GM12864 (cell line): ENCODE measurements at regions not wholly inside any gene's neighbourhood (a gene's known extent, or its start where the extent isn't known, plus 50 kb on each side); places are given as distances from the start of the nearest gene placed in this dataset.

Source experiments
- DNase-seq: peaks from one replicate; pipeline ENCODE4 v3.0.0-alpha.2; 2011; ENCODE audit warnings: low read depth
- H3K4me3 ChIP-seq: 2 replicates; pipeline ENCODE4 v1.5.1; 2011; ENCODE audit warnings: mild to moderate bottlenecking, low read depth, low read length, control low read depth
- CTCF ChIP-seq: IDR thresholded peaks from 2 replicates; pipeline ENCODE4 v1.5.1; 2011; ENCODE audit warnings: low read depth, mild to moderate bottlenecking, moderate library complexity, low read length, control low read depth, inconsistent platforms; ENCODE audit errors: missing control alignments

GRCh38 chr10:104578671-104579070 is 62.4 kb upstream of the SORCS3 start:
- DNase-seq = no peak
- no peak overlapping the region for H3K4me3 ChIP-seq
- no peak for TF ChIP-seq CTCF

- H3K4me3 ChIP-seq = no peak overlapping the region
- TF ChIP-seq CTCF = no peak
- no peak for DNase-seq
Observed at GRCh38 chr10:104579136-104579535, 62.0 kb upstream of the SORCS3 start.

- H3K4me3 ChIP-seq = no peak overlapping the region
- no peak for DNase-seq
- TF ChIP-seq CTCF = no peak
Observed at GRCh38 chr10:104580321-104580720, 60.8 kb upstream of the SORCS3 start.

- DNase-seq = peak; percentile 16
- no peak overlapping the region for H3K4me3 ChIP-seq
- TF ChIP-seq CTCF = peak; percentile 84
Observed at GRCh38 chr10:104580774-104581675, 60.1 kb upstream of the SORCS3 start.

DNA sequence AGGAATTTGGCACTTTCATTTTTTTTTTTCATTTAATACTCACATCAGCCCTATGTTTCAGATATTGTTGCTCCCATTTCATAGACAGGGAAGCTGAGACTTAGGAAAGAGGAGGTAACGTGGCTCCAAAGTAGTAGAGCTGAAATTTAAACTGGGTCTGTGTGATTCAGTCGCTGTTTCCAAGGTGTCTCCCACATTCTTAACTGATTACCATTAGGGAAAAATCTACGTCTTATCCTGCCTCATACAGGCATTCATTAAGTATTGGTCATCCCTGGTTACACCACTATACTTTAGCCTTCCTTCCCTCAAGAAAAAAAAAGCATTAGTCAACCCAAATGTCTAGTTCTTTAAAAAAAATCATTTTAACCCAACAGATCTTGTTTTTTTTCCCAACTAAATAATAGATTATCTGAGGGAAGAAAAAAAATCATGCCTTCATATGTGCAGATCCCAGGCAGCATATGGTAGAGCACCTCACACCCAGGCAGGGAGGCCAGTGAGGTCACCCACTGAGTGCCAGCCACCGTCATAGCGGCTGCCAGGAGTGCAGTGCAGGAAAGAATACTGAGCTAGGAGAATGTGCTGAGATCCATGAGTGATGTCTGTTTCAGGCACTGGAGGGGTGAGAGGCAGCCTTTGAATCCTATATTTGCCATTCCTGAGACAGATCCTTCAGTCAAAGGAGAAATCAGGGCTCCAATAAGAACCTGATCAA is 59.0 kb upstream of the SORCS3 start:
- no peak overlapping the region for H3K4me3 ChIP-seq
- no peak for TF ChIP-seq CTCF
- DNase-seq = no peak

DNA sequence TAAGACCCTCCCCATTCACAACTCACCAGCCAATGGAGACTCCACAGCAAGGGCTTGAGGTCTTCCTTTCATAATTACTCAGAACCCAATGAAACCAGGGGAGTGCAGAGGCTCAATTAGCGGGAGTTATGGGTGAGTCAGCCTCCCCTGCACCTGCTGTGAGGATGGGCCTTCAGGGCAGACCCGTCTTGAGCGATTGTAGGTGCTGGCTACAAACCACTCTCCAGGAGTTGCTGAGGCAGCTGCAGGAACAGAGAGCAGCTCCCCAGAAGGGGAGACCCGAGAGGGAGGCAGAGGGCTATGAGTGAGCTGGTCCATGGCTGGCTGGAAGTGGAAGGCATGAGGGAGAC is 58.5 kb upstream of the SORCS3 start:
- H3K4me3 ChIP-seq = no peak overlapping the region
- no peak for TF ChIP-seq CTCF
- no peak for DNase-seq
